Occipital lobe (tissue), 1 donor: ENCODE measurements at regions not wholly inside any gene's neighbourhood (a gene's known extent, or its start where the extent isn't known, plus 50 kb on each side); places are given as distances from the start of the nearest gene placed in this dataset.

Source experiments
- DNase-seq: peaks from one replicate; lab custom pipeline; 2025; lab: John Stamatoyannopoulos, UW

DNA sequence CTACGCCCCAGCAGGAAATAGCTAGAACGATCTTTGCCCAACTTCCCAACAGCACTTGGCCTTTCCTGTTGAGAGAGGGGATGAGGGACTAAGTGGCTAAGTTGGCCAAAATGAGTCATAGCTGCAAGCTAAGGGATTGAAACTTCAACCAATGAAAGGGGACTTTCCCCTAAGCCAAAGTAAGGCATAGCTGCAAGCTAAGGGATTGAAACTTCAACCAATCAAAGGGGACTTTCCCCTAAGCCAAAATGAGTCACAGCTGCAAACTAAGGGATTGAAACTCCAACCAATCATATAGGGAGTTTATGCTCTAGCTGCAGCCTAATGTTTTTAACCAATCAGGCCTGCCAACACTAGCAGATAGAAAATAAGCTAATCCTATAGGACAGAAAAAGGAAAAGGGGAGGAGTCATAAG is 100.5 kb upstream of the SSTR1 start:
- DNase-seq = no peak

DNA sequence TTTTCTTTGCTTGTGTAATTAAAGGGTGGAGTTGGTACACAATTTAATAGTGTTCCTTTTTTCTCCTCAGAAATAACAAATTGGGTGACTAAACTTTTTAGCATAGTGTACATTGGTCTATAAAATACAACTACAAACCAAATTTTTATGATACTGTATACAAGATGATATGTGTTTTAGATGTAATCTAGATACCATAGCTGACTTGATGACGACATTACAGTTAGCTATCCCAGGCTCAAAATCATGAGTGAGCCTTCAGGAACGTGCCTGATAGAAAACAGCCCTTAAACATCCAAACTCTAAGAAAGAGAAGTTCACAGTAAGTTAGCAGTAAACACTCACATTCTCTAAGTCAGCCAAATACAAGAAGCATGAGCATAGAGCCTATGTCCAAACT is 99.0 kb upstream of the SSTR1 start:
- DNase-seq = no peak

DNA sequence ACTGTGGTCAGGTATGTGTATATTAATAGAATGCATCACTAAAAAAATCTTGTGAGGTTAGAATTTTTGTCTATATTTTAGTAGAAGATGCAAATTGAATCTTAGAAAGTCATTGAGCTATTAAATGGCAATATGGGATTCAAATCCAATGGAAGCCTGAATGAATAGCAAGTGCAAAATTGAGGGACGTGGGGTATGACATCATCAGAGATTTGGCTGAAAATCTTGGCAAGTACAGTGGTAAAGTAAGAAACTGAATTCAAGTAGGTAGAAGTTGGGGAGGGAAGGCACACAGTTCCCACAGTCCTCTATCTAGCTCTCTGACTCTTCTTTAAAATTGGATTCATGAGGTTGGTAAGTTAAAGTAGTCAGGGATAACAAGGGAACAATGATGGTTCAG is 97.4 kb upstream of the SSTR1 start:
- no peak for DNase-seq

DNA sequence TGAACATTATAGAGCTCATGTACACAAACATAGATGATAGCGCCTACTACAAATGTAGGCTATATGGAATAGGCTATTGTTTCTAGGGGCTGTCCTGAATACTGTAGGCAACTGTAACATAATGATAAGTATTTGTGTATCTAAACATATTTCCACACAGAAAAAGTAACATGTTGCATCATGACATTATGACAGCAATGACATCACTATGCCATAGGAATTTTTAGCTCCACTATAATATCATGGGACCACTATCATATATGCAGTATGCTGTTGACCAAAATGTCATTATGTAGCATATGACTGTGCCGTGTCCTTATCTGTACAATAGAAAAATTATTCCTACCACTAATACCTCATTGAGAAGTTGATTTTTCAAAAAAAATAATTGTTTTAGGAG is 96.7 kb upstream of the SSTR1 start:
- DNase-seq = no peak

DNA sequence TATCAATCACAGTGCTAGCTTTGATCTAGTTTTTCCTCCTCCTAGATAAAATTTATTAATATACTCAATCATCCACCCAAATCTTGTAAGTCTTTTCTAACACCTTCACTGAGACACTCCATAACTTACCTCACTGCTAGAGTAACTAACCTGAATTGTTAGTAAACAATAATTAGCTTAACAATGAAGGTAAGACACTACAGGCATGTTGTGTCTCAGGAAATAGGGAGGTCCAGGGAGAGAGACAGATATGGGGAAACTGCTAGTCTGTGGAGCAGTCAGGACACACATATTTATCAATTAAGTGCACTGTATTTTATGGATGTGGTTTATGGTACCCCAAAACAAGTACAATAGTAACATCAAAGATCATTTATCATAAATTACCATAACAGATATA is 94.2 kb upstream of the SSTR1 start:
- DNase-seq = no peak

DNA sequence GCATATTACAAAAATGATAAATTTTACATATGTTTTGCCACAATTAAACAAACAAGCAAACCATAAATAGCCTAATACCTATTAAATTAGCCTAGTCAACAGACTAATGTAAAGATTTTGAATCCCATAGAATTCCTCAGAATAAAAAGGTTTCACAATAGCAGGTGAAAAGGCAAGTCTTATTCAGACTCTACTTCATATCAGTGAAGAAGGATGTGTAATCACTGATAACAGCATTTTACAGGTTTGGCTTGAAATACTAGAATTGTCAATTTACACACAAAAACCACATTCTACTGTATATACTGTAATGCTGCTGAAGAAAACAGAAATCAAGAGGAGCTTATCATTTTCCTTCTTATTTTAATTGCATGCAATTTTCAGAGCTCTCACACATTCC is 90.8 kb upstream of the SSTR1 start:
- DNase-seq = no peak

DNA sequence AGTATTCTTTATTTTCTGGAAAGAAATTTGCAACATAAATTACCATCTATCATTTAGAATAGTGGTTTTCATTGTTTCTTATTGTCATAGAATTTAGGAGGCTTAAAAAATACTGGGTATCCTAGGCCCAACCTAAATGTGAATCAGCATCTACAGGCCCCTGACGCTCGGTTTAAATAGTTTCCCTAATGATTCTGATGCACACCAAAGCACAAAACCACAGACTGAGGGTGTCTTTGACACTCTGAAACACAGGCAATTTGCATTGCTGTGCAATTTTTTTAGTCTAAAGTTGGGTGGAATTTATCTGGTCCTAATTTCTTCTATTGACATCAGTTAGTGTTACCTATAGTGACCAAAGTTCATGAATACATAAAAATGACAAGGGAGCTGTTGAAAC is 87.6 kb upstream of the SSTR1 start:
- DNase-seq = no peak

DNA sequence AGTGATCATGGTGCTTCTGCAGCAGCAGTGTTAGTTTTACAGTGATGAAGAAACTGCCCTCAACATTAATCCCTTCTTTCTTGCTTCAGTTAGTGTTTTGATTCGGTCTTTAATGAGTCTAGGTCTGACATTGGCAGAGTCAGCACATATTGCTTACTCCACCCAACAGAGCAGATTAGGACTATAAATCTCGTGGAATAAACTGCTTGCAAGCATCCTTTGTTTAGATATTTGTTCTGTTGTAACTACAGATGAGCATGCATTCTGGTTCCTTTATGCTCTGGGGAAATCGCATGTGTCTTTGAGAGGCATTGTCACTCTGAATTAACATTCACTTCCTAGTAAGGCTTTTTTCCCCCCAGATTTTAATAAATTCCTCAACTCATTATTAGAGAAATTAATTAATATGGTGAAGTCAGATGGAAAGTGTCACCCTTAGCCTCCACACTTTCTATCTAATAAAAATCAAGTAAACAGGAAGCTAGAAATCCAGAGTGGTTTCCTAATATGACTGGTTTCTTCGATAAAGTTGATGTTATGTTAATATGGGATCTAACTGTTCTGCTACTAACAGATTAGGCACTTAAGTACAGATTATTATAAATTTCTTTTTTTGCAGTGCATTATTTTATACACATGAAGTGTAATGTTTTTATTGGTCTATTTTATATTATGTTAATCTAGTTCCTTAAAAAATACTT is 86.2 kb upstream of the SSTR1 start:
- DNase-seq = no peak

DNA sequence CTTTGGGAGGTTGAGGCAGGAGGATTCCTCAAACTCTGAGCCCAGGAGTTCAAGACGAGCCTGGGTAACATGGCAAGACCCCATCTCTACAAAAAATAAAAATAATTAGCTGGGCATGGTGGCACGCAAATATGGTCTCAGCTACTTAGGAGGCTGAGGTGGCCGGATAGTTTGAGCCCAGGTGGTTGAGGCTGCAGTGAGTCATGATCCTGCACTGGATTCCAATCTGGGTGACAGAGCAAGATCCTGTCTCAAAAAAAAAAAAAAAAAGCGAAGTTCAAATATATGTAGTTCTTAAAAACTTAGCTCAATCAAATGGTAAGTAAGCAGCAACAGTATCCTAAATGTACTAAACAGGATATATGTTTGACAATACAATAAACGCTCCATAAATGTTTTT is 85.5 kb upstream of the SSTR1 start:
- no peak for DNase-seq

DNA sequence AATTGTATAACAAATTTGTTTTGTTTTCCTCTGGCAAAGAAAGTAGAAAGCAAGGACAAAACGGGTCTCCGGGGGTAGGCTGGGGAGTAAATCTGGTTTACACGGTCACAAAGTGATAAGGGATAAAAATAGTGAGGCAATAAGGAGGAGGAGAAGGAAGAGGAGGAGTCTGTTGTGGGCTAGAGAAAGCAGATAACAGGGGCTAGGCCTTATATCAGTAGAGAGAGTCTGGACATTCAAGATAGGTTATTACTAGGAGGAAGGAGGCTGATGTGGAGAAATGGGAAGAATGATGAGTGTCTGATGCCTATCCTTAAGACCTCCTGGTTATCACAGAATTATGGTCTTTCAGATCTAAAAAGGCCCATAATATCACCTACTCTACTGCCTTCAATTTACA is 83.2 kb upstream of the SSTR1 start:
- DNase-seq = no peak

DNA sequence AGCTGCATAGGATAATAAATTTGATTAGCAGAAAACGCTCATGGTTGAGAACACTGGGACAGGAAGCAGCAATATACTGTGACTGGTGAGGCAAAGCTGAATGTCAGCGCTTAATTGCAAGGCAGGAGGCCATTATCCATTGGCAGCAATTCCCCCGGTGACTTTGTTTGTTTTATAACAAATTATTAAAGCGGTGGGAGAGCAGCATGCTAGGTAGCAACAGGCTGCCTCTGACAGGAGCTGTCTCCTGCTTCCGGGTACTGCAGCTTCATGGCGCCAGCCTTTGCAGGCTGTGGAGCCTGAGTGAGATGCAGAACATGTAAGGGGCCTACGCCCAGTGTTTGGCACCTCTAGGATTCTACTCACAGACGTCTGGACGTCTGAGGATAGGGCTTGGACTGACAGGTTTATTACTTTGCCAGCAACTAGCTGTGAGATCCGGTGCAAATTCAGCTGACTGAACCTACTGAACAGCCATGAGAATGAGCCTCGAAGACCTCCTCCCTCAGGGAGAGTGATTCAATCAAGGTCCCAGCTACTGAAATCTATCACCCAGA is 82.1 kb upstream of the SSTR1 start:
- DNase-seq = no peak

DNA sequence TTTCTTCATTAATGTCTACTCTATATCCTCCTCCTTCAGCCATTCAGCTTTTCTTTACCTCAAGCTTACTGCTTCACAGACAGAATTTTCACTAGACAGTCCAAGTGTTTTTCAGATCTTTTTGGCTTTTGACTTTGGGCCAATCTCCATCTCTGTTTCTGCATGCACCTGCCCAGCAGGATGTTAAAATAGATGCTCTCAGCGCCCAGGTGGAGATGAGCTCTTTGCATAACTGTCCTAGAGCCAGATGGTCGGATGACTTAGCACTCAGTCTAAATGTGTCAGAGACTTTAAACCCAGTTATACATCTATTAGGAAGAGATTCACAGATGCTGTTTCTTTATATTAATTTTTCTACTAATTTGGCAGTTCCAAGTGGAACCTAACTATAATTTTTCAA is 80.3 kb upstream of the SSTR1 start:
- no peak for DNase-seq

DNA sequence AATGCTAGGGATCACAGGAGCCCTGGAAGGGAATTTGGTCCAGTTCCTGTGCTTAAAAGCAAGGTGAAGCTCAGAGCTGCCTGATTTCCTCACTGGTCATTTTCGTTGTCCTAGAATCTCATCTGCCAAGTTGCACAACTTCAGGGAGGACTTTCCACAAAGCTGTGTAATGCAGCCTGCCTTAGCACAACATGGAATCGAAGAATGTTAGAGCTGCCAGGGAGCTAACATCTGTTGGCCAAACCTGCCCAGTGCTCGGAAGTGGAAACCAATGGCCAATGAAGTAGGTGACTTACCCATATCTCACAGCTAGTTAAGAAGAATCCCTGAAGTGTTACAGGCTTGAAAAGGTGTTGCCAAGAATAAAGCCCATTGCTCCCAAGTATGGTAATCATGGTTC is 79.9 kb upstream of the SSTR1 start:
- no peak for DNase-seq

DNA sequence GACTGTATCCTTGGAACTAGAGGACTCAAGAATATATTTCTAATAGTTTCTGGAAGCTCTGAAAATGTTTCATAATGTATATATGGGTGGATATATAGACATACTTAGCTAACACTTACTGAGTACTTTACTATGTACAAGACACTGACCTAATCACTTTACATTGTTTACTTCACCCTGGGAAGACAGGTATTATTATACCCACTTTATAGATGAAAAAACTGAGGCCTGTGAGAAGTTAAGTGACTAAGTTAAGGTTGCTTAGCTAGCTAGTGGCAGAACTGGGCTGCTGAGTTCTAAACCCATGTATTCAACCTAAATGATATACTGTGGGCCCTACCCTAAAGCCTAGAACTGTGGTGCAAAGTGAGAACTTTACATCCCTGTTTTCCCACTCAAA is 79.1 kb upstream of the SSTR1 start:
- no peak for DNase-seq

DNA sequence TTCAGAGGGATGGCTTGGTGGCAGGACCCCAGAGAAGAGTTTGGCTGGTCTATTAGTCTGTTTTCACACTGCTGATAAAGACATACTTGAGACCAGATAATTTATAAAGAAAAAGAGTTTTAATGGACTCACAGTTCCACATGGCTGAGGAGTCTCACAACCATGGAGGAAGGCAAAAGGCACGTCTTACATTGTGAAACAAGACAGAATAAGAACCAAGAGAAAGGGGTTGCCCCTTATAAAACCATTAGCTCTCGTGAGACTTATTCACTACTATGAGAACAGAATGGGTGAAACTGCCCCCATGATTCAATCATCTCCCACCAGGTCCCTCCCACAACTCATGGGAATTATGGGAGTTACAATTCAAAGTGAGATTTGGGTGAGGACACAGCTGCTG is 78.5 kb upstream of the SSTR1 start:
- no peak for DNase-seq

DNA sequence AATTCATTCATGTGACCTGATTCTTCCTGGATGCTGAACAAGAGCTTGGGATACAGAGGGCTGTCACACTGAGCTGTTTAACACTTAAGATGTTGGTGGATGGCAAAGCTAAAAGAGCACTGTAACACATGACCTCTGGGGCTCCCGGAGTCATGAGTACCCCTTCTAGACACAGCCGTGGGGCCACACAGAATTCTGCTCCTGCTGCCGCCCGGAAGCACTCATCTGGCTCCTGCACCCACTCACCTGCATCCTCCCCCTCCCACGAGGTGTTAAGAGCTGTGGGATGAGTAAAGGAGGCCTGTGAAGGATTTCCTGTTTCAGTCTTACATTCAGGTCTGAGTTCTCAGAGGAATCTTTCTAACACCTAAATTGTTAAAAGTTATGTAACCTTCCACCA is 78.0 kb upstream of the SSTR1 start:
- DNase-seq = no peak

DNA sequence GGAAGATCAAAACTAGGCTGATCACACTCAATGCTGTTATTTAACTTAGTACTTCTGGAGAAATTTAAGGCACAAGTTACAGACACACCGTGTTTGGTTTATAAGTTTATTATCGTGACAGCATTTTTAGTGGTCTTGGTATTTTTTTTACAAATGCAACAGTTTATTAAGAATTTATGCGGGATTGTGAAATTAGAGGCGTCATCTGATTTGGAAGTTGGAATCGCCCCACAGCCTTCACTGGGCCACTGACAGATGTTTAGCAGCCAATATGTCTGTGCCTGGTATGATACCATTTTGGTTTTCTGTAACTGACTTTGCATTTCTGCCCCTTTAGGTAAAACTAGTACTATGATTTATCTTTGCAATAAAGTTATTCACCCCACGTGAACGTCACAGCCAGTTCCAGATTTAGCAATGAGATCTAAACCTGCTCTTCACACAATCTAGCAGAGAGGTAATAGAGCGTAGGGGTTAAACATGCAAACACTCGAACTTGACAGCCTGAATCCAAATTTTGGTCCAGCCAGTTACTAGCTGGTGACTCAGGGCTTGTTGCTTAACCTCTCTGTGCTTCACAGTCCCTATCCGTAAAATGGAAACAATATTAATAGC is 73.2 kb upstream of the SSTR1 start:
- DNase-seq = no peak

DNA sequence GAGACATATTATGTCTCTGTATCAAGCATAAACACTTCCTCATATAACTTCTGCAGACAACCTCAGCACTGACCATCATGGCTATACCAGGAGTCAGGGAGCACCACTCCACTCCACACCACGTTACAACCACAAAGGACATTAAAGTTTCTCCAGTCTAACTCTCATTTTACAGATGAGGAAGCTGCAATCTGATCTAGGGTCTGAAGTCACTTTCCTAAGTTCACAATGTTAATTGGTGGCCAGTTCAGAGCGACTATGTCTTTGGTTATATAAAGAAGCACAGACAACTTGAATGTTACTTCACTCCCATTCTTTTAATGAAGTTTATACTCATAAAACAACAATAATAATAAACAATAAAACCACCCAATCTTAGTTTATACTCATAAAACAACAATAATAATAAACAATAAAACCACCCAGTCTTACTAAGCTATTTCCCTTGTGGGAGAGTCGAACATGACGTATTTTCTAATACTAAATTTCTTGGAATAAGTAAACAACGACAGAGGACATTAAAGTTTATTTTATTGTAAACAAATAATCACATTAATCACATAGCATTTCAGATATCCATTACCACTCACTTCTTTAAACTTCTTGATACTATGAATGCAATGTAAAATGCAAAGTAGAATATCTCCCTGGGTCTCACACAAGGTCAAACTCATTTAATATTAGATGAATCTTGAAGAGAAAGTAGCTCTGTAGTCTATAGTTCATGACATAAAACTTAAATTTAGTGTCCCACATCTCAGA is 72.4 kb upstream of the SSTR1 start:
- no peak for DNase-seq

DNA sequence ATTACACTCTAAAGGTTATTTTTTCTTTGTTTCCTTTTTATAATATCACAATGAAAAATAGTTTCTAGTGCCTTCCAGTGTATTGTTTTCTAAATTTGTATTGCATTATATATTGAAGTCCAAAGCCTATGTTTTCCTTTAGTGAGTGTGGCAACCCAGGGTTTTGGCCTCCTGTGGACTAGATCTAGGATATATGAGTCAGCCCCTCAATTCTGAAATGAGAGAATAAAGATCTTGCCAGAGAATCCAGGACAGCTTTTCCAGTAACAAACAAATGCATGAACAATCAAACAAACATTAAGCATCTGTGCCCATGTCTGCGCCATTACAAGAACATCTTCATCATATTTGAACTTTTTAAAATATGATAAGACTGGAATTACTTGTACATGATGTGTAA is 70.7 kb upstream of the SSTR1 start:
- no peak for DNase-seq

DNA sequence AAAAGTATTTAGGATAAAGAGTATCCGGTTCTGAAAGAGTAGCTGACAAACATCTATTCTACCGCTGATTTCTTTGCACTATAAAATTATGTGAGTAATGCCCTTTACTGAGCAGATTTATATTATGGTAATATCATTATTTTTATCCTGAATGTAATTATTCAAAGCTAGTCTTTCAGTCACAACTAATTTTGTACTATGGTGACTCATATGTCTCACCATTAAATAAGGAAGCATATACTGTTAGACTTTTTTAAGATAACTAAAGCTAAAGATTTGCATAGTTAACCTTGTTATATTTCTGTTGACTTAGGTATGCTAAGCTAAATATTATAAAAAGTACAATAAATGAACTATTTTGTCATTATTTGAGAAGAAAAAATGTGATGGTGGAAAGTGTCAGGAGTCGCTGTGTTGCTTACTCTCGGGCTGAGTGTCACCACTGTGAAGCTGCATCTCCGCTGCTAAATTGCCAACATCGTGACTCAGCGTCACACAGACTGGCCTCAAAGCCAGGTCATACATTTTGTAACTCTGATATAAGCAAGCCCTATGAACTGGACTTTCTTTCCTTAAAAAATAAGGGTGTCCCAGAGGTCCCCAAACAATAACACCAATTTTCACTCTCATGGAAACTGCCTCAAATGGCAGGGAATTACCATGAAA is 69.1 kb upstream of the SSTR1 start:
- DNase-seq = no peak

DNA sequence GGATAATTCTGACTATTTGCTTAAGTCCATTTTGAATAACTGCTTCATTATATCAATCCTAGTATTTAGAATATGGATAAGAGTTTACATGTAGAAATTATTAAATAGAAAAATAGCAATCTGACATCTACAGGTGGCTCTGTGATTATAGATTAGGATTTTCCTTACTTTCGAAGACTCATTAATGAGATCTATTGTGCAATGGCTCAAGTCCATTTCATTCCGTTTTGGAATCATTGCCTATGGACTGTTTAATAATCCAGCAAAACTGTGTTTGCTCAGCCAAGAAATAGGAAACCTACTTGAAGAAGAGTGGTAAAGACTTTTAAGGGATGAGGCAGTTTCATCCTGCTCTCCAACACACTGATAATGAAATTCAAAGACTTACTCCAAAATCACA is 67.8 kb upstream of the SSTR1 start:
- DNase-seq = no peak

DNA sequence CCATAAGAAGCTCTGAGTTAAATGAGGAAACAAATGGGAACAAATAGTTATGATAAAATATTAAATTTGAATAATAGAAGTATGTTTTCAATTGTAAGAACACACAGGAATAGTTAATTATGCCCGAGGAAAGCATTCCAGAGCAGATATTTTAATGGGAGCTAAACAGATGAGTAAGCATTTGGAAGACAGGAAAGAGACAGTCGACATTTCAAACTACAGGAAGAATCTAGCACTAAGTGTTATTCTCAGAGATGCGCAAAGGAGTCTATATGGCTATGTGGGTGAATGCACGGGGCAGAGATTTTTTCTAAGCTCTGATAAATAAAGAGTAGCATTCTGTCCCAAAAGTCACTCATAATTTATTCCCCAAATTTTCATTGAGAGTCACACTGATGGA is 64.5 kb upstream of the SSTR1 start:
- no peak for DNase-seq
